ENCODE measurements at regions not wholly inside any gene's neighbourhood (a gene's known extent, or its start where the extent isn't known, plus 50 kb on each side); places are given as distances from the start of the nearest gene placed in this dataset.

- Mint-ChIP-seq H3K36me3 (no peaks in the 10 kb centered on the region), H3K4me1 (no peaks in the 10 kb centered on the region), H3K27me3 (no peaks in the 10 kb centered on the region), H3K27ac (no peak overlapping the region), H3K4me3 (no peak overlapping the region), H3K9me3 (peaks cover 0 to 15% (median 6%) of the 10 kb centered on the region in 7 donors)
- ATAC-seq (ENCODE audit: low read depth in 2 of 2) = no peak
- no peak for DNase-seq
Observed at GRCh38 chr1:79646880-79647279, 640.4 kb upstream of the ADGRL4 start.

GRCh38 chr1:79638382-79638781, 631.9 kb upstream of the ADGRL4 start:
- H3K4me3 Mint-ChIP-seq = no peak overlapping the region
- peak overlapping the region in 1 of 6 donors; percentile 32 for H3K27ac Mint-ChIP-seq
- H3K9me3 Mint-ChIP-seq = peaks cover 0 to 20% (median 10%) of the 10 kb centered on the region in 7 donors
- no peaks in the 10 kb centered on the region for H3K36me3 Mint-ChIP-seq
- H3K4me1 Mint-ChIP-seq = peaks cover 0 to 3% (median 0%) of the 10 kb centered on the region in 3 donors
- ATAC-seq (ENCODE audit: low read depth in 2 of 2) (peak; percentile 39 to 67), DNase-seq (no peak)
- H3K27me3 Mint-ChIP-seq = no peaks in the 10 kb centered on the region

GRCh38 chr1:79633456-79633855, 626.9 kb upstream of the ADGRL4 start:
- Mint-ChIP-seq H3K27ac (no peak overlapping the region), H3K4me1 (peaks cover 0 to 12% (median 0%) of the 10 kb centered on the region in 3 donors), H3K9me3 (peaks cover 0 to 5% (median 0%) of the 10 kb centered on the region in 7 donors), H3K27me3 (no peaks in the 10 kb centered on the region), H3K4me3 (no peak overlapping the region), H3K36me3 (no peaks in the 10 kb centered on the region)
- DNase-seq = no peak
- no peak for ATAC-seq (ENCODE audit: low read depth in 2 of 2)

- DNase-seq (no peak), ATAC-seq (ENCODE audit: low read depth in 2 of 2) (peak; percentile 47 to 78)
- Mint-ChIP-seq H3K27me3 (no peaks in the 10 kb centered on the region), H3K27ac (peak overlapping the region in 2 of 6 donors; percentile 17 to 52), H3K36me3 (no peaks in the 10 kb centered on the region), H3K4me3 (peak overlapping the region in 1 of 8 donors; percentile 26), H3K9me3 (peaks cover 0 to 5% (median 0%) of the 10 kb centered on the region in 7 donors), H3K4me1 (peaks cover 0 to 12% (median 0%) of the 10 kb centered on the region in 3 donors)
Observed at GRCh38 chr1:79629414-79629813, 622.9 kb upstream of the ADGRL4 start.

GRCh38 chr1:79617777-79618176, 611.2 kb upstream of the ADGRL4 start:
- H3K9me3 Mint-ChIP-seq = peaks cover 3 to 10% (median 5%) of the 10 kb centered on the region in 7 donors
- DNase-seq (no peak), ATAC-seq (ENCODE audit: low read depth in 2 of 2) (no peak)
- no peak overlapping the region for H3K27ac Mint-ChIP-seq
- no peaks in the 10 kb centered on the region for H3K4me1 Mint-ChIP-seq
- no peaks in the 10 kb centered on the region for H3K27me3 Mint-ChIP-seq
- no peaks in the 10 kb centered on the region for H3K36me3 Mint-ChIP-seq
- H3K4me3 Mint-ChIP-seq = no peak overlapping the region

GRCh38 chr1:79614762-79615161, 608.2 kb upstream of the ADGRL4 start:
- Mint-ChIP-seq H3K27ac (no peak overlapping the region), H3K27me3 (no peaks in the 10 kb centered on the region), H3K9me3 (peaks cover 0 to 8% (median 4%) of the 10 kb centered on the region in 7 donors), H3K4me1 (no peaks in the 10 kb centered on the region), H3K36me3 (no peaks in the 10 kb centered on the region), H3K4me3 (no peak overlapping the region)
- no peak for DNase-seq
- no peak for ATAC-seq (ENCODE audit: low read depth in 2 of 2)

GRCh38 chr1:79614106-79614505, 607.6 kb upstream of the ADGRL4 start:
- Mint-ChIP-seq H3K27me3 (no peaks in the 10 kb centered on the region), H3K27ac (no peak overlapping the region), H3K9me3 (peaks cover 0 to 8% (median 4%) of the 10 kb centered on the region in 7 donors), H3K4me3 (peak overlapping the region in 1 of 8 donors; percentile 2), H3K36me3 (no peaks in the 10 kb centered on the region), H3K4me1 (no peaks in the 10 kb centered on the region)
- DNase-seq (no peak), ATAC-seq (ENCODE audit: low read depth in 2 of 2) (no peak)

GRCh38 chr1:79613046-79613445, 606.5 kb upstream of the ADGRL4 start:
- H3K4me1 Mint-ChIP-seq = no peaks in the 10 kb centered on the region
- DNase-seq (no peak), ATAC-seq (ENCODE audit: low read depth in 2 of 2) (no peak)
- no peaks in the 10 kb centered on the region for H3K27me3 Mint-ChIP-seq
- no peaks in the 10 kb centered on the region for H3K36me3 Mint-ChIP-seq
- H3K9me3 Mint-ChIP-seq = peaks cover 0 to 7% (median 2%) of the 10 kb centered on the region in 7 donors
- no peak overlapping the region for H3K27ac Mint-ChIP-seq
- H3K4me3 Mint-ChIP-seq = no peak overlapping the region

- Mint-ChIP-seq H3K27me3 (no peaks in the 10 kb centered on the region), H3K4me3 (no peak overlapping the region), H3K4me1 (no peaks in the 10 kb centered on the region), H3K36me3 (no peaks in the 10 kb centered on the region), H3K27ac (no peak overlapping the region), H3K9me3 (peaks cover 0 to 7% (median 3%) of the 10 kb centered on the region in 7 donors)
- no peak for DNase-seq
- ATAC-seq (ENCODE audit: low read depth in 2 of 2) = no peak
Observed at GRCh38 chr1:79604490-79605198, 598.1 kb upstream of the ADGRL4 start.

GRCh38 chr1:79603843-79604242, 597.3 kb upstream of the ADGRL4 start:
- H3K27me3 Mint-ChIP-seq = no peaks in the 10 kb centered on the region
- H3K36me3 Mint-ChIP-seq = no peaks in the 10 kb centered on the region
- no peak for ATAC-seq (ENCODE audit: low read depth in 2 of 2)
- DNase-seq = no peak
- H3K4me3 Mint-ChIP-seq = no peak overlapping the region
- no peaks in the 10 kb centered on the region for H3K4me1 Mint-ChIP-seq
- peaks cover 0 to 7% (median 3%) of the 10 kb centered on the region in 7 donors for H3K9me3 Mint-ChIP-seq
- no peak overlapping the region for H3K27ac Mint-ChIP-seq

- no peaks in the 10 kb centered on the region for H3K27me3 Mint-ChIP-seq
- H3K9me3 Mint-ChIP-seq = peaks cover 0 to 8% (median 3%) of the 10 kb centered on the region in 7 donors
Observed at GRCh38 chr1:79599257-79599656, 592.7 kb upstream of the ADGRL4 start.

GRCh38 chr1:79595931-79596330, 589.4 kb upstream of the ADGRL4 start:
- Mint-ChIP-seq H3K4me3 (no peak overlapping the region), H3K27ac (no peak overlapping the region), H3K4me1 (no peaks in the 10 kb centered on the region), H3K9me3 (peaks cover 0 to 4% (median 3%) of the 10 kb centered on the region in 7 donors), H3K36me3 (no peaks in the 10 kb centered on the region), H3K27me3 (no peaks in the 10 kb centered on the region)
- ATAC-seq (ENCODE audit: low read depth in 2 of 2) (no peak), DNase-seq (no peak)

More at GRCh38 chr1:79599257-79599656, 592.7 kb upstream of the ADGRL4 start:
- H3K36me3 Mint-ChIP-seq = no peaks in the 10 kb centered on the region
- DNase-seq (no peak), ATAC-seq (ENCODE audit: low read depth in 2 of 2) (no peak)
- no peak overlapping the region for H3K4me3 Mint-ChIP-seq
- no peak overlapping the region for H3K27ac Mint-ChIP-seq
- no peaks in the 10 kb centered on the region for H3K4me1 Mint-ChIP-seq

GRCh38 chr1:79594121-79594698, 587.7 kb upstream of the ADGRL4 start:
- Mint-ChIP-seq H3K4me1 (no peaks in the 10 kb centered on the region), H3K36me3 (no peaks in the 10 kb centered on the region), H3K27me3 (no peaks in the 10 kb centered on the region), H3K4me3 (no peak overlapping the region), H3K9me3 (peaks cover 0 to 4% (median 2%) of the 10 kb centered on the region in 7 donors), H3K27ac (no peak overlapping the region)
- DNase-seq (no peak), ATAC-seq (ENCODE audit: low read depth in 2 of 2) (no peak)

- Mint-ChIP-seq H3K27me3 (no peaks in the 10 kb centered on the region), H3K9me3 (peaks cover 0 to 4% (median 0%) of the 10 kb centered on the region in 7 donors), H3K27ac (no peak overlapping the region), H3K36me3 (no peaks in the 10 kb centered on the region), H3K4me1 (no peaks in the 10 kb centered on the region), H3K4me3 (no peak overlapping the region)
- DNase-seq = no peak
- no peak for ATAC-seq (ENCODE audit: low read depth in 2 of 2)
Observed at GRCh38 chr1:79592707-79593106, 586.2 kb upstream of the ADGRL4 start.
